ENCODE measurements at regions not wholly inside any gene's neighbourhood (a gene's known extent, or its start where the extent isn't known, plus 50 kb on each side); places are given as distances from the start of the nearest gene placed in this dataset.

GRCh38 chr7:35467456-35467978 is 213.6 kb upstream of the TBX20 start:
- intact Hi-C loops (cut with DNase I): no loop called here
- DNase-seq (ENCODE audit: low spot score): no peak

- intact Hi-C loops (cut with DNase I): no loop called here
- DNase-seq (ENCODE audit: low spot score): no peak
These were observed 212.0 kb upstream of the TBX20 start for GRCh38 chr7:35465791-35466336.

DNA sequence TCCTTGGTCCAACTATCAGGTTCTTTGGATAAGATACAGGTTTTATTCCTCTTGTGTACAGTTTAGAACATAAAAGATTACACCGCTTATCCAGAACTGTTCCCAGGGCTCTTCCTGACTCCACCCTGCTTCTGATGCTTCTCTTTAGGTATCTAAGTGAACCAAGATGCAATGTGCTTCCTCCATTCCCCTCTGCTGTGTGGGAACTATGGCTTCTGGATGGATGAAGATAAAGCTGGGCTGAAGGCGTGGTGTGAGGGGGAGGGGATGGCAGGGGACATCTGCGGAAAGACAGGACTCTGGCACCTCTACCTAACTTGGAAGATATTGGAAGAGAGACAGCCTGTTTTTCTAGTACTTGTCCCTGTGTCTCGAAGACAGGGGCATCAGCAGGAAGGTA is 209.9 kb upstream of the TBX20 start:
- intact Hi-C loops (cut with DNase I): no loop called here
- DNase-seq (ENCODE audit: low spot score): no peak

DNA sequence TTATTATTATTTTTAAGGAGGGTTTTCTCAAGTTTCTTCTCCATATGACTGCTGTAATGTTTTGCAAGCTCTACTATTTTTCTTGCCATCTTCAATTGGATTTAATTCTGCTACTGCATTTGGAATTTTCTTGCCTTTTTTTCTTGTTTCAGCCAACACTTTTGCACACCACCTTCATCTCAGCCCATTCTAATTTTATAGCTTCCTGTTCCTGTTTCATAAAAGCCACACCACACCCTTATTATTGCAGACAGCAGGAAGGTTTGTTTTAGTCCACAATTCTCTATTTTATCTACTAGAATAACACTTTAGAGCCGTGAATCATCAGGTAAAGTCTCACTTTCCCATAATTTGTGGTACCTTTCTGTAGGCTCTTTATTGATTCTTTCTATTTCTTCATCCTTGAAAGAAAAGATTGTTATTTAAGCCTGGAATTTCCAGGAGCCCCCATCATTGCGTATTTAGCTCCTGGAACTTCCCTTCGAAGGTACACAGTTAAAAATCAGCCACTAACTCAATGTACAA is 209.3 kb upstream of the TBX20 start:
- no peak for DNase-seq (ENCODE audit: low spot score)

GRCh38 chr7:35454575-35455385 is 200.9 kb upstream of the TBX20 start:
- intact Hi-C loops (cut with DNase I): no loop called here
- no peak for DNase-seq (ENCODE audit: low spot score)

More for the DNA sequence above, 209.3 kb upstream of the TBX20 start:
- intact Hi-C loops (cut with DNase I): no loop called here

DNA sequence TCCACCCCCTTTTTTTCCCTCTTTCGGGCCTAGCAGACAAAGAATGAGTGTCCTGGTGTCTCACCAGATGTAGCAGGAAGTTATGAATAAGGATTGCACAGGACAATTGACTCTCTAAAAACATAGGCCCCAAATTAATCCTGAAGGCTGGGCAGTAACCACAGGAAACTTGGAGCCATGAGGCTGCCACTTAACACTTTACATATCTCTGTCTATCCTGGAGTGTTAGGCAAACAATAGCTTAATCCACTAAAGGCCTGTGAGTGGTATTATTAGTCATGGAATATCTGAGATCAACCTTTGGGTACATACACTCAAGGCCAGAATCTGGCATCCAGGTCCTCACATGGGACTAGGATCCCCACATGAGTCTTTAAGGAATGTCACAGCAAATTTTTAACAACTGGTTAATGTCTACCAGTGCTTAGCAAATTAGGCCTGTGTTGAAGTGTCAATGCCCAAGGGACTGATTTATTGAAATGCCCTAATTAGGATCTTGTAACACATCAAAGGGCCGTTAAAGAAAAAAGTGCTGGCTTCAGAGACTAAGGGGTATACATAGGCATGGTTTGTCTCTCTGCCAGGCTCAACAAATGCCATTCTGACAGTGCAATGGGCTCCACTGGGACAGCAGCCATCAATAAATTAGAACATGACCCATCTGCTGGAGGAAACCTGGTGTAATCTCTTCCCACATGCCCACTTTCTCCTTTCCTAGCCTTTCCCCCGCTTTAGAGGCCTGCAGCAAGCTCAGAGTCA is 196.7 kb upstream of the TBX20 start:
- DNase-seq (ENCODE audit: low spot score): no peak
- intact Hi-C loops (cut with DNase I): no loop called here

GRCh38 chr7:35448486-35448885 is 194.6 kb upstream of the TBX20 start:
- DNase-seq (ENCODE audit: low spot score): no peak
- intact Hi-C loops (cut with DNase I): no loop called here

- intact Hi-C loops (cut with DNase I): no loop called here
- DNase-seq (ENCODE audit: low spot score): no peak
These were observed 192.2 kb upstream of the TBX20 start for GRCh38 chr7:35446091-35446490.

DNA sequence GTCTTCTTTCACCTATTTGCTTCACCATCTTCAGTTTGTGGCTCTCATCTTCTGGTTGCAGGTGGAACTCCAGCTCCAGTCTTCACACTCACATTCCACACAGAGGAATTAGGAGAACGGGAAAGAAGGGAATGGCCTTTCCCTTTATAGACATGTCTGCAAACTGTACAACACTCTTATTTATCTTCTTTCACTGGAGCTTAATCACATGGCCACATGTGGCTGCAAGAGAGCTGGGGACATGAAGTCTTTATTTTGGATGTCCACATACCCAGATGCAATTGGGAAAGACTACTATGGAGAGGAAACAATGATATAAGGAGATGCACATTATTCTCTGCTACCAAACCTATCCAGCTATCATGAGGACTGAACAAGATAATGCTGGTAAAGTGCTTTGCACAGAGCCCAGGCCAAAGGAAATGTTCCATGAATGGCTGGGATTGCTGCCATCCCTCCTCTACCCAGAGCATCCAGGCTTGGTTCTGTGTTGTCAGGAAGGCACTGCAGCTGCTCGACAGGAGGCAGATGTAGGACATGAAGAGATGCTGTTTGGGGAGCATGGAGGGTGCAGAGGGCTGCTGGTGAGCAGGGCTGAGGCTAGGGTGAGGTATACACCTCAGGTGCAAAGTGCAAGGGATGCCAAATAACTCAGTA is 183.8 kb upstream of the TBX20 start:
- no peak for DNase-seq (ENCODE audit: low spot score)
- intact Hi-C loops (cut with DNase I): no loop called here

GRCh38 chr7:35436452-35436851 is 182.6 kb upstream of the TBX20 start:
- intact Hi-C loops (cut with DNase I): no loop called here
- no peak for DNase-seq (ENCODE audit: low spot score)

DNA sequence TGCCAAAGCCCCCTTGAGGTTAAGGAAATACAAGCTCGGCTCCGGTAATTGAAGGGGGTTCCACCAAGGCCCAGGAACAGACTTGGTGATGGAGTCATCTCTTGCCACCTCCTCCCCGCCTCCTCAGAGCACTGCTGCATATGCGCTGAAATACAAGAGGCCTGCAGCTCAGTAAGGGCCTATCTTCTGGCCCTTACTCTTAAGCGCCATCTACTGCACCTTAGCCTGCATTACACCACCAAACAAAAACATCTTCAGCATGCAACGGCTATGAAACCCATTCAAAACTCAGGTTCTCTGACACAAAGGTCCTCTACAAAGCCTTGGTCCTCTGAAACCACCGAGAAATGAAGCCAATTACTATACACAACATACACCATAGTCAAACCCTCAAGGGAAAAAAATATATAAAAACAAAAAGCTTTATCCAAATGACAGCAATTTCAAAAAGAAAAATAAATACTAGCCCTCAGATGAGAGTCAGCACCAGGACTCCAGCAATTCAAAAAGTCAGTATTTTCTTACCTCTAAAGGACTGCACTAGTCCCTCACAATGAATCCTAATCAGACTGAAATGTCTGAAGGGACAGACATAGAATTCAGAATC is 176.8 kb upstream of the TBX20 start:
- no peak for DNase-seq (ENCODE audit: low spot score)
- intact Hi-C loops (cut with DNase I): no loop called here

- intact Hi-C loops (cut with DNase I): no loop called here
- DNase-seq (ENCODE audit: low spot score): no peak
These were observed 171.1 kb upstream of the TBX20 start for GRCh38 chr7:35424869-35425495.

DNA sequence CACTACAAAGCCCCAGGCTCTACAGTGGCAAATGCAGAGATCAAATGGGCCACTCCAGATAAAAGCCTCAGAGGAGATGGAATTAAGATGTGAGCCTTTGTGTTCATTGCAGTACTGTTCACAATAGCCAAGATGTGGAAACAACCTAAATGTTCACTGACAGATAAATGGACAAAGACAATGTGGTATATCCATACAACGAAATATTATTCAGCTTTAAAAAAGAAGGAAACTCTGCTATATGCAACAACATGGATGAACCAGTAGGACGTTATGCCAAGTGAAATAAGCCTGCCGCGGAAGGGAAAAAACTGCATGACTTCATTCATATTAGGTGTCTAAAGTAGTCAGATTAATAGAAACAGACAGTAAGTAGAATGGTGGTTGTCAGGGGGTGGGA is 170.5 kb upstream of the TBX20 start:
- intact Hi-C loops (cut with DNase I): no loop called here
- DNase-seq (ENCODE audit: low spot score): no peak

GRCh38 chr7:35422715-35423114 is 168.8 kb upstream of the TBX20 start:
- intact Hi-C loops (cut with DNase I): no loop called here
- DNase-seq (ENCODE audit: low spot score): no peak

- intact Hi-C loops (cut with DNase I): no loop called here
- no peak for DNase-seq (ENCODE audit: low spot score)
These were observed 166.8 kb upstream of the TBX20 start for GRCh38 chr7:35420656-35421055.

DNA sequence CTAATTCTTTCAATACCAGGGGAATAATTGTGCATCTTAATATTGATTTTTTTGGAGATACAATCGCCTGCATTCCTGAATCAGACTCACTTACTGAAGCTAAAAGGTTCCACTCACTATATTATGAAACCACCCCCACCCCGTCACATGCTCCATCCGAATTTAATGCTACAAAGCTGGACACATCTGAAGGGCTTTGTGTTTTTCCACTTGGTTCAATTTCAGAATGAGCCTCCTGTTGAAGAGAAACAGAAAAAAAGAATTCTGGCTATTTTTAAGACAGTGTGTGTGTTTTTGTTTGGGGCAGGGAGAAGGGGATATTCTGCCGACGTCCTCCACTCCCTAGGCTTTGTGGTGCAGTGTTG is 165.5 kb upstream of the TBX20 start:
- DNase-seq (ENCODE audit: low spot score): no peak
- intact Hi-C loops (cut with DNase I): no loop called here

DNA sequence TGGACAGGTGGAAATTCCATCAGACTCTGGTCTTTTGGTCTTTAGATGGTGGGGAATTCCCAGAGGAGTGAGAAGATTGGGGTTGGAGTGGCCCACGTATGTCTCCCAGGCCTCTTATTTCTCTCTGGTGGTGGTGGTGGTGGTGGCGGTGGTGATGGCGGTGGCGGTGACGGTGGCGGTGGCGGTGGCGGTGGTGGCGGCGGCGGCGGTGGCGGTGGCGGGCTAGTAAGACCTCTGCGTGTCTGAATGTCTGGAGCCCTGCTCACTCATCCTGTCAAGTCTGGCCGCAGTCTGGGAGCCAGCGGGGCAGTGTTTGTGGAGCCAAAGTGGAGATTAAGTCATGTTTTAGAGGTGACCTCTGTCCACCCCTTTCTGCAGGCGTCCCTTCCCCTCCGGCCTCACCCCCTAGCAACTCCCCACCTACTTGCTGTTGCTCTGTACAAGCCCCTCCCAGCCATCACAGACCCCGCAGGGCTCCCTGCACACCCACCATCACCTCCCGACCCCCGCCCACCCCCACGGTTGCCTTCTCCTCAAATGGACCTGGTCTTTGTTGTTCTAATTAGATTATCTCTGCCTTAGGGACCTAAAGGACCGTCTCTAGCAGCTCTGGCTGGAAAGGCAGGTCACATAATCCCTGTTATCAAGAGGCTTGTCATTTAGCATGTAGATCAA is 165.0 kb upstream of the TBX20 start:
- intact Hi-C loops (cut with DNase I): no loop called here
- DNase-seq (ENCODE audit: low spot score): peak; percentile 72

GRCh38 chr7:35416568-35416967 is 162.7 kb upstream of the TBX20 start:
- no peak for DNase-seq (ENCODE audit: low spot score)
- intact Hi-C loops (cut with DNase I): no loop called here

Data from posterior vena cava (tissue), 2 donors.